ENCODE measurements at regions not wholly inside any gene's neighbourhood (a gene's known extent, or its start where the extent isn't known, plus 50 kb on each side); places are given as distances from the start of the nearest gene placed in this dataset.

- H3K27me3 Mint-ChIP-seq (ENCODE audit: unreplicated experiment) = no peaks in the 10 kb centered on the region
- H3K27ac Mint-ChIP-seq (ENCODE audit: unreplicated experiment) = no peak overlapping the region
- no peak for TF ChIP-seq CTCF (IDR thresholded peaks at IDR 0.05)
- H3K4me3 Mint-ChIP-seq (ENCODE audit: unreplicated experiment) = no peak overlapping the region
- peaks cover 20% of the 10 kb centered on the region for H3K4me1 Mint-ChIP-seq (ENCODE audit: unreplicated experiment)
- no peaks in the 10 kb centered on the region for H3K9me3 Mint-ChIP-seq (ENCODE audit: unreplicated experiment)
- H3K36me3 Mint-ChIP-seq (ENCODE audit: unreplicated experiment) = no peaks in the 10 kb centered on the region
- no peak for DNase-seq (ENCODE audit: extremely low spot score, unreplicated experiment)
These were observed 50.9 kb upstream of the PRICKLE2 start for GRCh38 chr3:64276131-64276530.
